GM12892 (cell line): ENCODE measurements at regions not wholly inside any gene's neighbourhood (a gene's known extent, or its start where the extent isn't known, plus 50 kb on each side); places are given as distances from the start of the nearest gene placed in this dataset.
A peak's percentile ranks its signal among the peaks of the same experiment; 100 is the strongest.
"Not testable (repeated sequence)": the region's sequence is repeated elsewhere in the genome, so short reads cannot be mapped to it uniquely, and the experiment has no call there.

Source experiments
- DNase-seq: peaks from one replicate; pipeline ENCODE4 v3.0.0; 2011; ENCODE audit not compliant: insufficient read length
- FAIRE-seq: peaks from 2 replicates; lab custom pipeline; 2011; peaks lifted over from hg19 to GRCh38; lab: Jason Lieb, UNC
- POLR2A ChIP-seq: IDR thresholded peaks from 2 replicates; pipeline ENCODE4 v1.6.1; 2011; ENCODE audit warnings: low read depth, low read length, control low read depth
- POLR2AphosphoS5 ChIP-seq: IDR thresholded peaks from 2 replicates; pipeline ENCODE4 v1.6.1; 2011; ENCODE audit warnings: low read depth, low read length, control low read depth
- TAF1 ChIP-seq: IDR thresholded peaks from 2 replicates; pipeline ENCODE4 v1.6.1; 2011; ENCODE audit warnings: low read depth, mild to moderate bottlenecking, control low read depth, low read length, borderline replicate concordance

DNA sequence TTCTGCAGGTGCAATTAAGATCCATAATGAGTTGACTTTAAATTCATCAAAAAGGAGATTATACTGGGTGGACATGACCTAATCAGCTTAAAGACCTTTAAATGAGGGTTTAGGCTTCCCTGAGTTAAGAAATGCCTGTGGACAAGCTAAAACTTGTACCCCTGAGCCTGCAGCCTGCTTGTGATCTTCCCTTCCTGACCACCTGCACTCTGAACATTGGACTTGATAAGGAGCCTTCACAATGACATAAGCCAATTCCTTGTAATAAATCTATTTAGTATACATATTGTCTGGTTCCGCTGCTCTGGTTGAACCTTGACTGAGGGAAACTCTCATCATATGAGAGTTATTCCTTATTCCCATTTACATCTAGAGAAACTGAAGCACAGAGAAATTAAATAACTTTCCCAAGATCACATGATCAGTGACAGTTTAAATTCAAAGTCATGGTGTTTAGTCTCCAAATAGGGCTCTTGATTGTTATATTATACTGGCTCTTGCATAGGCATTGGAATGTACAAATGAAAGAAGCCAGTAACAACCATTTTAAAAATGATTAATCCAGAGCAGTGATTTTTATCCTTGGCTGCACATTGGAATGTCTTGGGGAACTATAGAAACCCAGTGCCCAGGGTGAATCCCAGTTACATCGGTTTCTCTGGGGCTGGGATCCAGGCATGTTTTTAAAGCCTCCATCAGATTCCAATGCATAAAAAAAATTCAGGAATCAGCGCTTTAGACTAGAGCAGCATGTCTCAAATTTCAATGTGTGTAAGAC lies 136.1 kb downstream of the MSL3 start:
- TF ChIP-seq POLR2A (no peak), TAF1 (no peak), POLR2AphosphoS5 (no peak)
- FAIRE-seq: no peak
- no peak for DNase-seq

DNA sequence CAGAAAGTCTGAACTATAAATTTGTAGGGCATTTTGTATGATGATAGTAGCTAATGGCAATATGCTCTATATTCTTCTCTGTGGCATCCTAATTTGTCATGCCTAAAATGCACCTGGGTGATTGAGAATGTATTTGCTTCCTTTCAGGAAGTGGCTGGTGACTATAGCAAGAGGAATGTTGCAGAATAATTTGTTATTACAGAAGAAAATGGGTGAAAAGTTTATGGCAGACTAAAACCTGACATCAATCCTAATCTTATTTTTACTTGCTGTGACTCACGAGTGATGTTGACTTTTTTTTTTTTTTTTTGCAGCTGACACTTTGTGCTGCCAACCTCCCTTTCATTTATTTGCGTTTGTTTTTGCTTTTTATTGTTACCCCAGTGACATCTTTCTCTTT lies 141.1 kb downstream of the MSL3 start:
- no peak for FAIRE-seq

DNA sequence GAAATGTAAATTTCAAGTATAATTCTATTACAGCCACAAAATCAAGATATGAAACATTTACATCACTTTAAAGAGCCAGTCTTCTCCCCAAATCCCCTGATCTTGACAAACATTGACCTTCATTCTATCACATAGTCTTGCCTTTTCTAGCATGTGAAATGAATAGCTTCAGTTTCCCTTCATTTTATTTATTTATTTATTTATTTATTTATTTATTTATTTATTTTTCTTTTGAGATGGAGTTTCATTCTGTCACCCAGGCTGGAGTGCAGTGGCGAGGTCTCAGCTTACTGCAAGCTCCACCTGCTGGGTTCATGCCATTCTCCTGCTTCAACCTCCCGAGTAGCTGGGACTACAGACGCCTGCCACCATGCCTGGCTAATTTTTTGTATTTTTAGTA lies 147.9 kb downstream of the MSL3 start:
- not testable (repeated sequence) for DNase-seq, FAIRE-seq

More for the DNA sequence above, 141.1 kb downstream of the MSL3 start:
- no peak for DNase-seq
- no peak for TF ChIP-seq POLR2A
- TF ChIP-seq POLR2AphosphoS5: no peak
- TF ChIP-seq TAF1: no peak

DNA sequence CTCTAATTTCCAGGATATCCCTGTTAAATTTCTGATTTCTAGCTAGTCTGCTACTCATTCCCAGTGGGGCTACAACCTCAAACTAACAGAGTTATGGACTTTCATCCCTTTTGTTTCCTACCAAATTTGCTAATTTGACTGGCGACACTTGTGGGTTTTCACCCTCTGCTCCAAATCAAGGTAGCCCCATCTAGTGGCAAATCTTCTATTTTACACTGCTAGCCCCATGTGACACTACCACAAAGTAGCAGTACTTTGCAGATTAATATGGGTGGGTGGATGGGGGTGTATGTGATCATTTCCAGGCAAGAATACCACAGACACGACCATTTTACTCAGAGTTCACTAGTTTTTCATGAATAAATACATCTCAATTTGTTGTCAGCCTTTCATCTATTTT lies 150.3 kb downstream of the MSL3 start:
- TF ChIP-seq POLR2AphosphoS5: no peak
- TF ChIP-seq POLR2A: no peak
- TF ChIP-seq TAF1: no peak
- peak; percentile 92 for FAIRE-seq
- DNase-seq: no peak

DNA sequence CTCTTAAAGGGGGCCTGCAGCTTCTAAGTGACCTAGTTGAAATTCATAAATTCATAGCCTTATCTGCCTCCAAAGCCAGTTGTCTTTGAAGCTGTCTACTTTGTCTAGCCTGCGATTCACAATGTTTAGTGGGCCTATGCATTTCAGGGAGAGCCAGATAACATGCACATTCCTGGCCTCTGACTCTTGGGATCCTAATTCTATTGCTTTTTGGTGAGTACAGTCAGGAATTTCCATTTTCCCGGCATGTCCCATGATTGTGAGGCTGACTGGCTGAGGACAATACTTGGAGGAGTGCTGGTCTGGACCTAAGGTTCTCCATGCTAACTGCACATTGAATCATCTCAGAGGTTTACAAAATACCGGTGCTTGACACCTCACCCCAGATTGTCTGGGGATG lies 155.0 kb downstream of the MSL3 start:
- no peak for FAIRE-seq
- no peak for DNase-seq
- TF ChIP-seq POLR2A (no peak), TAF1 (no peak), POLR2AphosphoS5 (no peak)

DNA sequence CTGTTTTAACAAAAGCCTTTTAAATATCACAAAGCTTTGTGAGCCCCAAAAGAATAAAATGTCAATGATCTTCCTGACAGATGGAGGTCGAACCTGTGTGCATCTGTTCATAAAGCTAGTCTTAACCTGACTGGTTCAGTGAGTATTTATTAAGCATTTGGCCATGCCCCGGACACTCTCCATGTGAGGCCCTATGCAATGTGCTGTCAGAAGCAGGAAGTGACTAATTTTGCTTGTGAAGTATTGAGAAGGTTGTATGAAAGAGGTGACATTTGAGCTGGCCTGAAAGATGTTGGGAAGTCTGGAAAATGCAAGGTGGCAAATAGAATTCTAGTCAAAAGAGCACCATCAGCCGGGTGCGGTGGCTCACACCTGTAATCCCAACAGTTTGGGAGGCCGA lies 171.4 kb downstream of the MSL3 start:
- no peak for FAIRE-seq
- no peak for TF ChIP-seq POLR2AphosphoS5
- TF ChIP-seq TAF1: no peak
- TF ChIP-seq POLR2A: no peak
- no peak for DNase-seq

DNA sequence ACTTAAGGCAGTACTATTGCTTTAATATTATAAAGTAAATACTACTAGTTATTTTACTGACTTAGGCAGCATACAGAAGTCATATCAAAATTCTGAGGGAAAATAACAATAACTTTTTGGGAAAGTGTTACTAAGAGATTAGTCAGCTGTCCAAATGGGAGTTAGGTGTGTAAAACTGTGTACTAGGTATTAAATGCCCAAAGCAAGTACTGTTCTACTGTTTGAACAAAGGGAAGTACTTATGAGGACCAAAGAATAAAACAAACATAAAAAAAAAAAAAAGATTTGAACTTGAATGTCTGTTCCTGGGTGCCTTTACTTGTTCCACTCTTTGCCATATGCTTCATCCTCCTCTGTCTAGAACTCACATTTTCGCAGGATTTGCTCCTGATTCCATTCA lies 174.4 kb downstream of the MSL3 start:
- TF ChIP-seq TAF1: no peak
- TF ChIP-seq POLR2A: no peak
- no peak for TF ChIP-seq POLR2AphosphoS5
- FAIRE-seq (no peak), DNase-seq (no peak)

DNA sequence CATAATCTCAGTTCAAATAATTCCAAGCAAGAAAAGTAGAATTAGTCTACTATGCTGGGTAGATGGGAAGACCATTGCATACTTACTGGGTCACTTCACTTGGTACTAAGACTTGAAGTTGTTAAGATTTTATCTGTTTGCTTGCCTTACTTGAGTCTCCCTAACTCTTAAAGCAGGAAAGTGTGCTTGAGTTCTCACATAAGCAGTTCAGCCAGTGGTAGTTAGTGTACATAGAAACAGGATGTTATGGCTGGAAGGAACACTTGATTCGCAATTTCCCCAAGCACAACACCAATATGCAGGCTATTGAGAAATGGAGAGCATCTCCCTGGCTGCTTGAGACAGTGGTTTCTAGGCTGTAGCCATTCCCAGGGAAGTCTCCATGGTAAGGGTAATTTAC lies 176.1 kb downstream of the MSL3 start:
- FAIRE-seq: peak; percentile 58
- TF ChIP-seq TAF1 (no peak), POLR2A (no peak), POLR2AphosphoS5 (no peak)
- no peak for DNase-seq

DNA sequence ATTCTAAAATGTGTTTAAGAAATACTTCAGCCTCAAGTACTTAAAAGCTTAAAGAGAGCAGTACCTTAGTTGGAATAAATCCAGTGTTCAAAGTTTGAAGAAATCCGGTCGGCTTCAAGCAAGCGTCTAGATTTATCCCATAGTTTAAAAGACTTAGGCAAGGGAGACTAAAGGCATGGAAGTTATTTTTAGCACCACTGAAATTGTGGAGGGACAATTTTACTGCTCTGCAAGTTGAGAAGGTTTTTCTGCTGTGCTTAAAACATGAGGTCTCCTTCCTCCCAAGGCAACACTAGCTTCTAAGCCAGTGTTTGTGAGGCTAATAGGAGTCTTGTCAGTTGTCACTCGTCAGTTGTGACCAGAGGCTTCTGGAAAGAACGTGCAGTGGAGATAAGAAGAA lies 183.5 kb downstream of the MSL3 start:
- DNase-seq (no peak), FAIRE-seq (no peak)
- no peak for TF ChIP-seq POLR2AphosphoS5

DNA sequence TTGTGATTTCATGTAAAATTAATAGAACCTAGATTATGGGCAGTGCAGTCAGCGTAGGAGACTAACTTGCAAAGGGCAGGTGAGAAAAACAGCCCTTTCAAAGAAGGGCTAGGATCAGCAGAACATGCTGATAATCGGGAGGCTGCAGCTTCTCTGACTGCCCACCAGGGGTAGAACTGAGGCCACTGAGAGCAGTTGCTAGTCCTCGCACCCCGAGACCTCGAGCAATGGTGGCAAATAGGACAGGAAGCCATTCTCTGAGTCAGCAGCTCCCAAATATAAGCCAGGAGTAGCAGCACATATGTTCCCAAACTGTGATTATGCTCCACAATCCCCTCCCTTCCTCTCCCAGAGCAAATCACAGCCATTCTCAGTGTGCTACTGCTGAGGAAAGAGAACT lies 186.5 kb downstream of the MSL3 start:
- DNase-seq (no peak), FAIRE-seq (peak; percentile 14)
- TF ChIP-seq POLR2A: no peak
- TF ChIP-seq TAF1: no peak
- TF ChIP-seq POLR2AphosphoS5: no peak

DNA sequence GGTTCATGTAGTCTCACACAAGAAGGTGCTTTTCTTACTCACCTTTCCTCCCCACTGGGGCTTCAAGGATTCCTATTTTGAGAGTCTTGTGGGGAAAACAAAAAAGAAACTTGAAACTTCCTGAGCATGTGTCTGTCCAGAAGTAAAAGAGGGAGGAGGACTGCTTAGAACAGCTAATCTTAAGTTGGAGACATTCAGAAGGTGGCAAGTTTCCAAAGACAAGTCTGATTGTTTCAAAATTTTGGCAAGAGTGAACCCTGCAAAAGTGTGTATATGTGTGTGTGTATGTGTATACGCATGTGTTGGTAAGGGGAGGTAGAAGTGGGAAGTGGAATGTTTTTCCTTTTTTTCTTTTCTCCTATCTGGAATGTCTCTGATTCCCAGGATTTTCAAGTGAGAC lies 189.0 kb upstream of the FRMPD4 start:
- no peak for TF ChIP-seq POLR2AphosphoS5
- no peak for TF ChIP-seq POLR2A
- no peak for TF ChIP-seq TAF1
- FAIRE-seq: no peak
- no peak for DNase-seq

DNA sequence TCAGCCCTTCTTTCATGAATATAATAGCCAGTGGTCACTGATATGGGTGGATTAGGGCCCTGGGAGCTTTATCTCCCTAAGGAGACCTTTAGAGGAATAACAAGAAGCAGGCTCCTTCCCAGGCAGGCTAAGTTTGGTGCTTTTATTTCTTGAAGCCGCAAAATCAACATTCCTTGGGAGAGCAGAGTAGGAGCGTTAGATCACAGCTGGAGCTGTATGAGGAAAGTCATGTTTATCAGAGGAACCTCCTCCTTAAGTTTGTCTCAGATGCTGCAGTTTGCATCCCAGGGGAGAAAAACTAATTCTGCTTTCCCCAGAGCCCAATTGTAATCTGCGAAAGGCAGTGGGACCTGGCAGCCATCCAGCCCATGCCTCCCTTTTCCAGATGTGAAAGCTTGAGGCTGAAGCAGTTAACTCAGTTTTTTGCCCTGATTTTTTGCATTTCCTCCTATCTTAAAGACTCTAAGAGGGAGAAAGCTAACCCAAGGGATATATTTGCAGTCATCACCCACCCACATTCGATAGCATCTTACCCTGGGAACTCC lies 186.0 kb upstream of the FRMPD4 start:
- TF ChIP-seq POLR2A: no peak
- TF ChIP-seq TAF1: no peak
- TF ChIP-seq POLR2AphosphoS5: no peak
- no peak for DNase-seq
- FAIRE-seq: no peak

DNA sequence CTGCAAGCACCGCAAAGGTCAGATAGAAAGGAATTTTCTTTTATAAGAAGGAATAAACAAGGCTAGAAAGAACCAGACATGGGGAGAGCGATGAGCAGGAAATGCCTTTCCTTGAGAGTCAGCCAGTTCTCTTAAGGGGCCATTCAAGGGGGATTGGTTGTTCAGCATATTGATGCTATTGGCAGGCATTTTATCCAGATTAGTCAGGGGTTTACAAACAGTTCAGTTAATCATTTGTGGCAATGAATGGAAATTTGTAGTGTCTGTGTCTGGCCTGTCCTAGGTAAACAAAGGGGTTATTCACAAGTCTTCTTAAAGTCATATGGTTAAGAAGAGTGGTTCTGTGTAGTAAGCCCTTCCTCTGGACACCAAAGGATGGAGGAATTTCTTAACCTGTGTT lies 184.7 kb upstream of the FRMPD4 start:
- TF ChIP-seq POLR2A: no peak
- no peak for TF ChIP-seq POLR2AphosphoS5
- TF ChIP-seq TAF1: no peak
- DNase-seq (no peak), FAIRE-seq (no peak)
